PC-3 (cell line): ENCODE measurements at regions not wholly inside any gene's neighbourhood (a gene's known extent, or its start where the extent isn't known, plus 50 kb on each side); places are given as distances from the start of the nearest gene placed in this dataset.

Experiments used
- ATAC-seq: fragments of 200-7000 bp; cut with Tn5 transposase; 2 replicates; pipeline ENCODE4 v1.9.1; 2020; ENCODE audit warnings: mild to moderate bottlenecking, moderate library complexity
- BruUV-seq: library from RNA; stranded (reverse); fragments of 400-500 nt; replicated peaks from 2 replicates; lab custom pipeline; 2021; lab: Mats Ljungman, UMichigan
- CTCF ChIA-PET: fragments of 300-600 bp; sonication (Branson Sonifier 250); formaldehyde crosslinking; loops from one replicate; lab custom pipeline; 2022; ENCODE audit warnings: antibody characterized with exemption; lab: Charles Lee
- POLR2A ChIA-PET: fragments of 300-600 bp; sonication (Branson Sonifier 250); formaldehyde crosslinking; loops from one replicate; lab custom pipeline; 2022; ENCODE audit warnings: antibody characterized with exemption; ENCODE audit not compliant: unreplicated experiment; lab: Charles Lee
- DNase-seq: peaks from one replicate; pipeline ENCODE4 v3.0.0-alpha.2; 2015
- H2AFZ ChIP-seq: fragments of 300-600 bp; sonication (generic); 2 replicates; pipeline ENCODE4 v1.6.0; 2016; ENCODE audit warnings: antibody characterized with exemption, low read length
- H3F3A ChIP-seq: fragments of 300-600 bp; sonication (generic); one replicate; pipeline ENCODE4 v1.6.0; 2017; ENCODE audit warnings: antibody characterized with exemption, low read length, control low read depth, mild to moderate bottlenecking; ENCODE audit not compliant: unreplicated experiment
- H3K27ac ChIP-seq: fragments of 300-600 bp; sonication (generic); 2 replicates; pipeline ENCODE4 v1.5.1; 2016; ENCODE audit warnings: mild to moderate bottlenecking, low read length
- H3K27me3 ChIP-seq: fragments of 300-600 bp; sonication (generic); 2 replicates; pipeline ENCODE4 v1.6.1; 2016; ENCODE audit warnings: low read length, mixed read lengths
- H3K36me3 ChIP-seq: fragments of 300-600 bp; sonication (generic); 2 replicates; pipeline ENCODE4 v1.6.1; 2016; ENCODE audit warnings: low read depth, mixed run types, low read length, mixed read lengths
- H3K4me1 ChIP-seq: fragments of 300-600 bp; sonication (generic); 2 replicates; pipeline ENCODE4 v1.5.1; 2016; ENCODE audit warnings: low read length; ENCODE audit not compliant: insufficient read depth
- H3K4me2 ChIP-seq: fragments of 300-600 bp; sonication (generic); 2 replicates; pipeline ENCODE4 v1.6.0; 2016; ENCODE audit warnings: low read length
- H3K4me3 ChIP-seq: fragments of 300-600 bp; sonication (generic); 2 replicates; pipeline ENCODE4 v1.5.1; 2016; ENCODE audit warnings: mild to moderate bottlenecking, low read length, mixed read lengths
- H3K79me2 ChIP-seq: fragments of 300-600 bp; sonication (generic); 2 replicates; pipeline ENCODE4 v1.6.1; 2017; ENCODE audit warnings: low read length, mixed read lengths
- H3K9ac ChIP-seq: fragments of 300-600 bp; sonication (generic); 2 replicates; pipeline ENCODE4 v1.6.0; 2016; ENCODE audit warnings: mild to moderate bottlenecking, low read length
- H3K9me2 ChIP-seq: fragments of 300-600 bp; sonication (generic); replicated peaks from 2 replicates; pipeline ENCODE4 v1.6.1; 2016; ENCODE audit warnings: mixed run types, low read length, mixed read lengths
- H3K9me3 ChIP-seq: fragments of 300-600 bp; sonication (generic); 2 replicates; pipeline ENCODE4 v1.6.1; 2016; ENCODE audit warnings: low read length, mixed read lengths
- H4K20me1 ChIP-seq: fragments of 300-600 bp; sonication (generic); 2 replicates; pipeline ENCODE4 v1.6.1; 2016; ENCODE audit warnings: low read length, mixed read lengths
- CTCF ChIP-seq: fragments of 300-600 bp; sonication (generic); conservative IDR thresholded peaks from 2 replicates; pipeline ENCODE4 v1.5.1; 2017; ENCODE audit warnings: antibody characterized with exemption, low read depth, mild to moderate bottlenecking, low read length
- EZH2 ChIP-seq: fragments of 300-600 bp; sonication (generic); IDR thresholded peaks from one replicate; pipeline ENCODE4 v1.6.1; 2017; ENCODE audit warnings: antibody characterized with exemption, mild to moderate bottlenecking, low read length; ENCODE audit not compliant: unreplicated experiment
- EZH2phosphoT487 ChIP-seq: fragments of 300-600 bp; sonication (generic); IDR thresholded peaks from 2 replicates; pipeline ENCODE4 v1.6.1; 2018; ENCODE audit warnings: mild to moderate bottlenecking, antibody characterized with exemption, low read length, borderline replicate concordance
- intact Hi-C: fragments of 100-400 bp; cut with micrococcal nuclease; formaldehyde crosslinking; loops from 2 replicates; pipeline ENCODE4 v1.9.0; 2023

- no peaks in the 10 kb centered on the region for H3K79me2 ChIP-seq
- no peak overlapping the region for H3K9ac ChIP-seq
- ATAC-seq (no peak), DNase-seq (no peak)
- BruUV-seq: no TSS peak
- no peak overlapping the region for H3K4me3 ChIP-seq
- no peak overlapping the region for H2AFZ ChIP-seq
- POLR2A ChIA-PET: no interaction called here
- intact Hi-C loops: no loop called here
- no peaks in the 10 kb centered on the region for H4K20me1 ChIP-seq
- H3K4me2 ChIP-seq: no peak overlapping the region
- no peaks in the 10 kb centered on the region for H3K36me3 ChIP-seq
- no peaks in the 10 kb centered on the region for H3K9me3 ChIP-seq
- no peaks in the 10 kb centered on the region for H3F3A ChIP-seq
- peaks cover 18% of the 10 kb centered on the region for H3K4me1 ChIP-seq
- TF ChIP-seq EZH2phosphoT487 (no peak), CTCF (no peak), EZH2 (no peak)
- CTCF ChIA-PET: no interaction called here
- H3K27me3 ChIP-seq: no peaks in the 10 kb centered on the region
- H3K9me2 ChIP-seq: no peaks in the 10 kb centered on the region
- no peak overlapping the region for H3K27ac ChIP-seq
Measured at GRCh38 chr15:95260856-95261255, 1029.5 kb downstream of the MCTP2 start.

- intact Hi-C loops: no loop called here
- Histone ChIP-seq H2AFZ (no peak overlapping the region), H3K9ac (no peak overlapping the region), H3F3A (no peaks in the 10 kb centered on the region), H3K27me3 (no peaks in the 10 kb centered on the region), H3K9me2 (no peaks in the 10 kb centered on the region), H4K20me1 (no peaks in the 10 kb centered on the region), H3K79me2 (no peaks in the 10 kb centered on the region), H3K4me3 (no peak overlapping the region), H3K36me3 (no peaks in the 10 kb centered on the region), H3K9me3 (no peaks in the 10 kb centered on the region), H3K27ac (no peak overlapping the region), H3K4me1 (peaks cover 18% of the 10 kb centered on the region), H3K4me2 (no peak overlapping the region)
- ChIA-PET CTCF (no interaction called here), POLR2A (no interaction called here)
- no peak for TF ChIP-seq CTCF
- no peak for TF ChIP-seq EZH2
- TF ChIP-seq EZH2phosphoT487: no peak
- no peak for ATAC-seq
- BruUV-seq: no TSS peak
- DNase-seq: no peak
Measured at GRCh38 chr15:95261546-95261945, 1030.2 kb downstream of the MCTP2 start.

GRCh38 chr15:95261968-95262367 is 1030.6 kb downstream of the MCTP2 start:
- BruUV-seq: no TSS peak
- intact Hi-C loops: no loop called here

More at GRCh38 chr15:95261968-95262367, 1030.6 kb downstream of the MCTP2 start:
- TF ChIP-seq CTCF: no peak
- no peak for TF ChIP-seq EZH2
- no peak for TF ChIP-seq EZH2phosphoT487
- ChIA-PET POLR2A (no interaction called here), CTCF (no interaction called here)
- no peak overlapping the region for H3K4me2 ChIP-seq
- H3K79me2 ChIP-seq: no peaks in the 10 kb centered on the region
- no peak for DNase-seq
- no peaks in the 10 kb centered on the region for H4K20me1 ChIP-seq
- no peak overlapping the region for H3K4me3 ChIP-seq
- H3K36me3 ChIP-seq: no peaks in the 10 kb centered on the region
- no peaks in the 10 kb centered on the region for H3F3A ChIP-seq
- no peak overlapping the region for H3K27ac ChIP-seq
- no peaks in the 10 kb centered on the region for H3K27me3 ChIP-seq
- no peak for ATAC-seq
- H3K9me3 ChIP-seq: no peaks in the 10 kb centered on the region
- no peak overlapping the region for H3K9ac ChIP-seq
- H3K4me1 ChIP-seq: peaks cover 18% of the 10 kb centered on the region
- no peaks in the 10 kb centered on the region for H3K9me2 ChIP-seq
- no peak overlapping the region for H2AFZ ChIP-seq
